ENCODE measurements at regions not wholly inside any gene's neighbourhood (a gene's known extent, or its start where the extent isn't known, plus 50 kb on each side); places are given as distances from the start of the nearest gene placed in this dataset.

- ATAC-seq, result no peak
- no peak overlapping the region for H3K4me2 ChIP-seq (ENCODE audit: low read length)
- no peaks in the 10 kb centered on the region for H4K20me1 ChIP-seq (ENCODE audit: insufficient read depth)
- no peak for TF ChIP-seq ZFX (IDR thresholded peaks at IDR 0.05)
- TF ChIP-seq, protein P1, sequence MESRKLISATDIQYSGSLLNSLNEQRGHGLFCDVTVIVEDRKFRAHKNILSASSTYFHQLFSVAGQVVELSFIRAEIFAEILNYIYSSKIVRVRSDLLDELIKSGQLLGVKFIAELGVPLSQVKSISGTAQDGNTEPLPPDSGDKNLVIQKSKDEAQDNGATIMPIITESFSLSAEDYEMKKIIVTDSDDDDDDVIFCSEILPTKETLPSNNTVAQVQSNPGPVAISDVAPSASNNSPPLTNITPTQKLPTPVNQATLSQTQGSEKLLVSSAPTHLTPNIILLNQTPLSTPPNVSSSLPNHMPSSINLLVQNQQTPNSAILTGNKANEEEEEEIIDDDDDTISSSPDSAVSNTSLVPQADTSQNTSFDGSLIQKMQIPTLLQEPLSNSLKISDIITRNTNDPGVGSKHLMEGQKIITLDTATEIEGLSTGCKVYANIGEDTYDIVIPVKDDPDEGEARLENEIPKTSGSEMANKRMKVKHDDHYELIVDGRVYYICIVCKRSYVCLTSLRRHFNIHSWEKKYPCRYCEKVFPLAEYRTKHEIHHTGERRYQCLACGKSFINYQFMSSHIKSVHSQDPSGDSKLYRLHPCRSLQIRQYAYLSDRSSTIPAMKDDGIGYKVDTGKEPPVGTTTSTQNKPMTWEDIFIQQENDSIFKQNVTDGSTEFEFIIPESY (IDR thresholded peaks at IDR 0.05; ENCODE audit: extremely low read depth, insufficient replicate concordance, low read length), result no peak
- TF ChIP-seq ZNF274 (IDR thresholded peaks at IDR 0.05; ENCODE audit: low read depth, low read length), result no peak
- TF ChIP-seq EGR1 (IDR thresholded peaks at IDR 0.05; ENCODE audit: low read depth), result no peak
- TF ChIP-seq YY1 (IDR thresholded peaks at IDR 0.05; ENCODE audit: extremely low read depth, insufficient replicate concordance, low read depth, low read length), result no peak
- TF ChIP-seq FOSL1 (IDR thresholded peaks at IDR 0.05; ENCODE audit: low read depth), result no peak
- TF ChIP-seq RAD21 (IDR thresholded peaks at IDR 0.05; ENCODE audit: low read depth), result no peak
- no peak for TF ChIP-seq TCF7L2 (IDR thresholded peaks at IDR 0.05; ENCODE audit: borderline replicate concordance, extremely low read depth, insufficient read depth, insufficient read length)
- TF ChIP-seq POLR2A (IDR thresholded peaks at IDR 0.05; ENCODE audit: borderline replicate concordance, extremely low read depth, insufficient read depth, insufficient read length), result no peak
- no peak for TF ChIP-seq CEBPB (IDR thresholded peaks at IDR 0.05; ENCODE audit: low read depth)
- TF ChIP-seq, protein P2, sequence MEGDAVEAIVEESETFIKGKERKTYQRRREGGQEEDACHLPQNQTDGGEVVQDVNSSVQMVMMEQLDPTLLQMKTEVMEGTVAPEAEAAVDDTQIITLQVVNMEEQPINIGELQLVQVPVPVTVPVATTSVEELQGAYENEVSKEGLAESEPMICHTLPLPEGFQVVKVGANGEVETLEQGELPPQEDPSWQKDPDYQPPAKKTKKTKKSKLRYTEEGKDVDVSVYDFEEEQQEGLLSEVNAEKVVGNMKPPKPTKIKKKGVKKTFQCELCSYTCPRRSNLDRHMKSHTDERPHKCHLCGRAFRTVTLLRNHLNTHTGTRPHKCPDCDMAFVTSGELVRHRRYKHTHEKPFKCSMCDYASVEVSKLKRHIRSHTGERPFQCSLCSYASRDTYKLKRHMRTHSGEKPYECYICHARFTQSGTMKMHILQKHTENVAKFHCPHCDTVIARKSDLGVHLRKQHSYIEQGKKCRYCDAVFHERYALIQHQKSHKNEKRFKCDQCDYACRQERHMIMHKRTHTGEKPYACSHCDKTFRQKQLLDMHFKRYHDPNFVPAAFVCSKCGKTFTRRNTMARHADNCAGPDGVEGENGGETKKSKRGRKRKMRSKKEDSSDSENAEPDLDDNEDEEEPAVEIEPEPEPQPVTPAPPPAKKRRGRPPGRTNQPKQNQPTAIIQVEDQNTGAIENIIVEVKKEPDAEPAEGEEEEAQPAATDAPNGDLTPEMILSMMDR (IDR thresholded peaks at IDR 0.05 in 2 of 3, conservative IDR thresholded peaks at IDR 0.05 in 1 of 3; ENCODE audit: borderline replicate concordance in 1 of 3, insufficient read depth in 1 of 3, low read depth in 2 of 3, low read length in 2 of 3), result no peak
- TF ChIP-seq, protein P3, sequence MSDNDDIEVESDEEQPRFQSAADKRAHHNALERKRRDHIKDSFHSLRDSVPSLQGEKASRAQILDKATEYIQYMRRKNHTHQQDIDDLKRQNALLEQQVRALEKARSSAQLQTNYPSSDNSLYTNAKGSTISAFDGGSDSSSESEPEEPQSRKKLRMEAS (IDR thresholded peaks at IDR 0.05), result no peak
- TF ChIP-seq REST (IDR thresholded peaks at IDR 0.05; ENCODE audit: low read depth), result no peak
- no peak for TF ChIP-seq EZH2phosphoT487 (IDR thresholded peaks at IDR 0.05; ENCODE audit: borderline replicate concordance)
- H3K4me1 ChIP-seq (ENCODE audit: control insufficient read depth in 1 of 2, insufficient read depth in 2 of 2, low read length in 2 of 2), result peaks cover 0 to 2% of the 10 kb centered on the region in 2 experiments; a peak in 1 of 4 replicates
- no peak overlapping the region for H2AFZ ChIP-seq (ENCODE audit: low read depth, low read length, poor library complexity, severe bottlenecking)
- ChIA-PET RAD21 (ENCODE audit: low non-redundant PET in 1 of 2, low total read pairs in 2 of 2, uncharacterized antibody in 2 of 2, unreplicated experiment in 2 of 2) (no interaction called here), POLR2A (interaction anchor here (1.7 kb wide), 1 partner anchor 26 kb away, joined by 5 read pairs; no protein-coding TSS in a partner anchor), CTCF (no interaction called here)
- DNase-seq (ENCODE audit: low read depth, low spot score), result no peak
- H3K79me2 ChIP-seq (ENCODE audit: insufficient read depth, low read length), result no peaks in the 10 kb centered on the region
- H3K9ac ChIP-seq (ENCODE audit: low read length), result no peak overlapping the region
- no TSS peak for BruUV-seq (replicated peaks)
- intact Hi-C loops (cut with micrococcal nuclease), result no loop called here
- no peaks in the 10 kb centered on the region for H3K9me2 ChIP-seq (ENCODE audit: insufficient read depth)
- H3K27ac ChIP-seq (ENCODE audit: low read depth, low read length), result no peak overlapping the region
- peaks cover 7% of the 10 kb centered on the region; the same call in 1 of the 2 replicates for H3K27me3 ChIP-seq (ENCODE audit: insufficient read depth, low read length)
- no peaks in the 10 kb centered on the region for H3K9me3 ChIP-seq (ENCODE audit: control insufficient read depth in 1 of 2, insufficient read depth in 1 of 2, low read depth in 1 of 2, low read length in 2 of 2)
- H3K4me3 ChIP-seq (replicated peaks in 1 of 2; ENCODE audit: low read depth in 1 of 2, low read length in 2 of 2), result no peak overlapping the region
- no peaks in the 10 kb centered on the region for H3K36me3 ChIP-seq (ENCODE audit: control insufficient read depth in 1 of 2, insufficient read depth in 2 of 2, low read length in 2 of 2)
Measured at GRCh38 chr1:182003025-182003725, 58.3 kb downstream of the ZNF648 start.
